ENCODE measurements at regions not wholly inside any gene's neighbourhood (a gene's known extent, or its start where the extent isn't known, plus 50 kb on each side); places are given as distances from the start of the nearest gene placed in this dataset.
A peak's percentile ranks its signal among the peaks of the same experiment; 100 is the strongest.
"Not testable (repeated sequence)": the region's sequence is repeated elsewhere in the genome, so short reads cannot be mapped to it uniquely, and the experiment has no call there.

DNA sequence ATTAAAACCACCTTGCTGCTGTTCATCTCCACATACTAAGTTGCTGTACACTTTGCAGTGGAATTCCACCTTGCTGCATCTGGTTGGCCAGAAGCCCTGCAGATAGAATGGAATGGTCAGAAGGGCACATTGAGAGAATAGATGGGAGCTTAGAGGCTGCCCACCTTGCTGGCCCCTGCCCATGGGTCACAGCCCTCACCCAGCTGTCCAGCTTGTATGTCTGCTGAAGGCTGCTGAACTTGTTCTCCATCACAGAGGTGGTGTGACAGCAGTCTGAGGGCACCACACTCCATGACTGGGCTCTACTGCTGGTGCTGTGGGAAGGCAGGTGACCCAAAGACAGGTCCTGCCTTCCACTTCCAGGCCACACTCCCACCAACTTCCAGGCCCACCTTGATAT, 1755.4 kb downstream of the TP53TG3F start:
- Histone ChIP-seq H3K9me3 (no peaks in the 10 kb centered on the region), H3K4me3 (no peak overlapping the region), H3K27me3 (no peaks in the 10 kb centered on the region), H3K27ac (no peak overlapping the region), H3K4me1 (peaks cover 0 to 3% (median 0%) of the 10 kb centered on the region in 4 donors), H3K36me3 (no peaks in the 10 kb centered on the region)
- ATAC-seq (no peak), DNase-seq (no peak)
- TF ChIP-seq POLR2A (IDR thresholded peaks at IDR 0.05), result no peak
- TF ChIP-seq, protein P1, sequence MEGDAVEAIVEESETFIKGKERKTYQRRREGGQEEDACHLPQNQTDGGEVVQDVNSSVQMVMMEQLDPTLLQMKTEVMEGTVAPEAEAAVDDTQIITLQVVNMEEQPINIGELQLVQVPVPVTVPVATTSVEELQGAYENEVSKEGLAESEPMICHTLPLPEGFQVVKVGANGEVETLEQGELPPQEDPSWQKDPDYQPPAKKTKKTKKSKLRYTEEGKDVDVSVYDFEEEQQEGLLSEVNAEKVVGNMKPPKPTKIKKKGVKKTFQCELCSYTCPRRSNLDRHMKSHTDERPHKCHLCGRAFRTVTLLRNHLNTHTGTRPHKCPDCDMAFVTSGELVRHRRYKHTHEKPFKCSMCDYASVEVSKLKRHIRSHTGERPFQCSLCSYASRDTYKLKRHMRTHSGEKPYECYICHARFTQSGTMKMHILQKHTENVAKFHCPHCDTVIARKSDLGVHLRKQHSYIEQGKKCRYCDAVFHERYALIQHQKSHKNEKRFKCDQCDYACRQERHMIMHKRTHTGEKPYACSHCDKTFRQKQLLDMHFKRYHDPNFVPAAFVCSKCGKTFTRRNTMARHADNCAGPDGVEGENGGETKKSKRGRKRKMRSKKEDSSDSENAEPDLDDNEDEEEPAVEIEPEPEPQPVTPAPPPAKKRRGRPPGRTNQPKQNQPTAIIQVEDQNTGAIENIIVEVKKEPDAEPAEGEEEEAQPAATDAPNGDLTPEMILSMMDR (IDR thresholded peaks at IDR 0.05), result no peak
- intact Hi-C loops (cut with DNase I), result loop anchor here in 1 of 2 donors (10.0 kb wide), 1 partner anchor 60 kb away; no protein-coding TSS in a partner anchor

DNA sequence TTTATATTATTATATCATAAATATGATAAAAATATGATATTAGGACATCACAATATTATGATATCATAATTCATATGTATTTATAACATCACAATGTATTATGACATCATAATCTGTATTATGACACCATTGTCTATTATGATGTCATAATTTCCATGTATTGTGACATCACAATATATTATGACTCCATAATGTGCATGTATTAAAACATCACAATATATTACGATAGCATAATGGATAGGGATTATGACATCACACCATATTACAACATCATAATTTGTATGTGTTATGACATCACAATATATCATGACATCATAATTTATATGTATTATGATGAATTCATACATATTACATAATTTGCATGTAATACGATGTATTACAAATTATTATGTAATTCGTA, 1755.9 kb downstream of the TP53TG3F start:
- H3K4me1 ChIP-seq, result no peaks in the 10 kb centered on the region
- intact Hi-C loops (cut with DNase I), result loop anchor here in 1 of 2 donors (10.0 kb wide), 1 partner anchor 60 kb away; no protein-coding TSS in a partner anchor
- H3K9me3 ChIP-seq, result no peaks in the 10 kb centered on the region
- DNase-seq, result no peak
- TF ChIP-seq, protein P1 (IDR thresholded peaks at IDR 0.05), result no peak
- TF ChIP-seq POLR2A (IDR thresholded peaks at IDR 0.05), result no peak
- no peak overlapping the region for H3K27ac ChIP-seq
- no peak for ATAC-seq
- H3K36me3 ChIP-seq, result no peaks in the 10 kb centered on the region
- H3K4me3 ChIP-seq, result no peak overlapping the region
- H3K27me3 ChIP-seq, result no peaks in the 10 kb centered on the region
- WGBS (ENCODE audit: insufficient coverage, low coverage, low lambda C conversion rate, missing lambda C conversion rate), result 76% methylated on average over 3 of the region's 3 CpGs

DNA sequence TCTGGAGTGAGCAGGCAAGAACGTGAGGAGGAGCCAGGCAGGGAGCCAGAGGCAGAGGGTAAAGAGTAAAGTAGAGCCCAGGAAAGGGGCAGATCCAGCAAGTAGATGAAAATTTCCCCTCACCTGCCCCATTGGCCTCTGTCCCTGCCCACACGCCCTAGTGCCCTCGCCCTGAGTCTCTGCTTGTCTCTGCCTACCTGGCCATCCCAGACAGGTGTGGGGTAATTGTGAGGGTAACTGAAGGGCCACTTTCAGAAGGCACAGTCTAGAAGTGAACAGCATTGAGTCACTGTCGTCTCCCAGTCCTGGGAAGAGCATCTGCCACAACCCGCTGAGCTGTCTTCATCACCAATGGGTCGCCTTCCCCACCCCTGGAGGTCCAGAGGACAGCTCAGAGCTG, 1756.8 kb downstream of the TP53TG3F start:
- not testable (repeated sequence) for H3K27me3 ChIP-seq, H3K9me3 ChIP-seq, H3K36me3 ChIP-seq, H3K4me3 ChIP-seq, H3K27ac ChIP-seq, H3K4me1 ChIP-seq, DNase-seq
- intact Hi-C loops (cut with DNase I), result loop anchor here in 1 of 2 donors (10.0 kb wide), 1 partner anchor 59 kb away; no protein-coding TSS in a partner anchor
- peak in 1 of 4 donors; percentile 44 for ATAC-seq
- no CpG with 5 or more reads among the region's 6 CpGs for WGBS (ENCODE audit: insufficient coverage, low coverage, low lambda C conversion rate, missing lambda C conversion rate)

DNA sequence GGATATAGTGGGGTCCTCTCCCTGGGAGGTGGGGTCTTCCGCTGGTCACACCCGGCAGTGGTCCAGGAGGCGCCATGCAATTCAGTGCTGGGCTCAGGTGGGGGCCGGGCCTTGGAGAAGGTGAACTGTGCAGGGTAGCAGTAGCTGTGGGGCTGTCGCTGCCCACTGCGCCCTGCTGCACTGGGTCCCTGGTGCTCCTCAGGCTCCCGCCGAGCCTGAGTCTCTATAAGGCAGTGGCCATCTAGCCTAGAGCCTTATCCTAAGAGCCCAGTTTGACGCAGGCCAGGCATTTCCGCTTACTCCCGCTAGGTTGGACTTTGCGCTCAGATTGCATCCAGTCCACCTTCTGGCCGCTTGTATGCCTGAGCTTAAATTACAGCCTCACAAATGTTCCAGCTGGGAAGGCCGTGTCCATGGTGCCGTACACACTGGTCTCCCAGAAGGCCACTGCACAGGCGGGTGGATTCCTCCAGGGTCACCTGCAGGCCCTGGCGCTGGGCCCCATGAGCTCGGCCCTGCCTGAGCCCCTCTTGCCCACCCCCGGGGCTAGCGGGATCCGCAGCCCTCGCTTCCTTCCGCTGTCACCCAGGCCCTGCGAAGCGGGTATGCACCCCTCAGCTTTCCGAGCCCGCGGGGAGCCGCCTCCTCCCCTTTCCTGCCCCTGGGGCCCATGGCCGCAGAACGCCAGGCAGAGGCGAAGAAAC, 1762.2 kb downstream of the TP53TG3F start:
- H3K9me3 ChIP-seq, result no peaks in the 10 kb centered on the region
- DNase-seq, result peak in 1 of 3 donors; percentile 35
- H3K4me1 ChIP-seq, result no peaks in the 10 kb centered on the region
- WGBS (ENCODE audit: insufficient coverage, low coverage, low lambda C conversion rate, missing lambda C conversion rate), result 72% methylated on average over 7 of the region's 32 CpGs
- ATAC-seq, result peak in 1 of 4 donors; percentile 37
- H3K36me3 ChIP-seq, result no peaks in the 10 kb centered on the region
- TF ChIP-seq, protein P1 (IDR thresholded peaks at IDR 0.05), result no peak
- no peak for TF ChIP-seq POLR2A (IDR thresholded peaks at IDR 0.05)
- no peak overlapping the region for H3K4me3 ChIP-seq
- intact Hi-C loops (cut with DNase I), result no loop called here
- no peak overlapping the region for H3K27ac ChIP-seq
- no peaks in the 10 kb centered on the region for H3K27me3 ChIP-seq

DNA sequence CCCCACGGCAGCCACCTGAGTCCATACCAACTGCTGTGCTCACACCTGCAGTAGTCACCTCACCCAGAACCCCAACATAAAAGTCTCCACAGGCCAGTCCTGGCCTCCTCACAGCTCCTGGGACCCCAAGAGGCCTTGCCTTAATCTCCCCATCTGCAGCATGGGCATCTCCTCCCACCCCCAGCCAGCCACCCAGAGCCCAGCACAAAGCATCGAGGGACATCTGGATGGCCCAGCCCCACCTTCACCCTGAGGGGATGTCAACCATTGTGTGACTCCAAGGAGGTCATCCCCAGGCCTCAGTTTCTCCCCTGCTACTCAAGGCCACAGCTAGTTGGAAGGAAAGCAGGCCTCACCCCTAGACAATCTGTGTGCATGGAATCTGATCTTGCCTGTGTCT, 1775.3 kb downstream of the TP53TG3F start:
- no peaks in the 10 kb centered on the region for H3K4me1 ChIP-seq
- DNase-seq (no peak), ATAC-seq (no peak)
- H3K36me3 ChIP-seq, result no peaks in the 10 kb centered on the region
- H3K4me3 ChIP-seq, result no peak overlapping the region
- H3K27me3 ChIP-seq, result no peaks in the 10 kb centered on the region
- 50% methylated on average over 1 of the region's 2 CpGs for WGBS (ENCODE audit: insufficient coverage, low coverage, low lambda C conversion rate, missing lambda C conversion rate)
- no peaks in the 10 kb centered on the region for H3K9me3 ChIP-seq
- H3K27ac ChIP-seq, result no peak overlapping the region
- intact Hi-C loops (cut with DNase I), result no loop called here
- no peak for TF ChIP-seq POLR2A (IDR thresholded peaks at IDR 0.05)
- TF ChIP-seq, protein P1 (IDR thresholded peaks at IDR 0.05), result no peak

All from right lobe of liver (tissue), 6 donors.